GM23338 (cell line): ENCODE measurements at regions not wholly inside any gene's neighbourhood (a gene's known extent, or its start where the extent isn't known, plus 50 kb on each side); places are given as distances from the start of the nearest gene placed in this dataset.

Experiments
- ATAC-seq: fragments of 200-7000 bp; cut with Tn5 transposase; 3 replicates; pipeline ENCODE4 v1.9.1; 2020
- DNase-seq: peaks from one replicate; pipeline ENCODE4 v3.0.0-alpha.2; 2015; ENCODE audit warnings: low spot score
- H2AFZ ChIP-seq: fragments of 200-600 bp; sonication (generic); 2 replicates; pipeline ENCODE4 v1.8.0; 2016; ENCODE audit warnings: antibody characterized with exemption, mild to moderate bottlenecking, moderate library complexity
- H3F3A ChIP-seq: fragments of 200-600 bp; sonication (generic); replicated peaks from 2 replicates; pipeline ENCODE4 v1.8.0; 2017; ENCODE audit warnings: antibody characterized with exemption, mixed run types, low read depth
- H3K27ac ChIP-seq: fragments of 200-600 bp; sonication (generic); 2 replicates; pipeline ENCODE4 v1.6.1; 2016; ENCODE audit warnings: low read depth
- H3K27me3 ChIP-seq: fragments of 200-600 bp; sonication (generic); 2 replicates; pipeline ENCODE4 v1.8.0; 2016; ENCODE audit warnings: mild to moderate bottlenecking, mixed run types, moderate library complexity; ENCODE audit not compliant: insufficient read depth
- H3K36me3 ChIP-seq: fragments of 200-600 bp; sonication (generic); 2 replicates; pipeline ENCODE4 v1.8.0; 2016; ENCODE audit warnings: mild to moderate bottlenecking; ENCODE audit not compliant: insufficient read depth
- H3K4me1 ChIP-seq: fragments of 200-600 bp; sonication (generic); 2 replicates; pipeline ENCODE4 v1.8.0; 2016; ENCODE audit warnings: mild to moderate bottlenecking, moderate library complexity; ENCODE audit not compliant: insufficient read depth
- H3K4me2 ChIP-seq: fragments of 200-600 bp; sonication (generic); 2 replicates; pipeline ENCODE4 v1.7.1; 2017; ENCODE audit warnings: mixed run types
- H3K4me3 ChIP-seq: fragments of 200-600 bp; sonication (generic); 2 replicates; pipeline ENCODE4 v1.6.1; 2016; ENCODE audit warnings: mixed run types
- H3K79me2 ChIP-seq: fragments of 200-600 bp; sonication (generic); replicated peaks from 2 replicates; pipeline ENCODE4 v1.8.0; 2017; ENCODE audit warnings: mild to moderate bottlenecking; ENCODE audit not compliant: insufficient read depth
- H3K9me2 ChIP-seq: fragments of 200-600 bp; sonication (generic); 2 replicates; pipeline ENCODE4 v1.8.0; 2017; ENCODE audit not compliant: insufficient read depth
- H4K20me1 ChIP-seq: fragments of 200-600 bp; sonication (generic); replicated peaks from 2 replicates; pipeline ENCODE4 v1.8.0; 2017; ENCODE audit warnings: mild to moderate bottlenecking; ENCODE audit not compliant: insufficient read depth
- H3K27ac Mint-ChIP-seq: 2 replicates; pipeline ENCODE4 v1.8.0; 2020; ENCODE audit warnings: inconsistent platforms, mild to moderate bottlenecking, moderate library complexity, mixed read lengths
- H3K27me3 Mint-ChIP-seq: 3 replicates; pipeline ENCODE4 v1.8.0; 2022; ENCODE audit warnings: low read depth, mild to moderate bottlenecking, moderate library complexity, mixed read lengths, inconsistent platforms; ENCODE audit not compliant: insufficient read depth, poor library complexity
- H3K36me3 Mint-ChIP-seq: 3 replicates; pipeline ENCODE4 v1.8.0; 2021; ENCODE audit warnings: low read depth, mild to moderate bottlenecking, inconsistent platforms, moderate library complexity, mixed read lengths
- H3K4me1 Mint-ChIP-seq: 3 replicates; pipeline ENCODE4 v1.8.0; 2020; ENCODE audit warnings: mild to moderate bottlenecking, inconsistent platforms, mixed read lengths
- H3K4me3 Mint-ChIP-seq: 3 replicates; pipeline ENCODE4 v1.8.0; 2021; ENCODE audit warnings: moderate library complexity, mild to moderate bottlenecking, inconsistent platforms, mixed read lengths
- H3K9me3 Mint-ChIP-seq: 3 replicates; pipeline ENCODE4 v1.8.0; 2020; ENCODE audit warnings: moderate library complexity, mild to moderate bottlenecking, inconsistent platforms, mixed read lengths
- CREB1 ChIP-seq: fragments of 250-450 bp; sonication (Bioruptor Pico); IDR thresholded peaks from 2 replicates; pipeline ENCODE4 v1.5.0; 2020; ENCODE audit warnings: low read depth, mild to moderate bottlenecking, moderate library complexity
- CTCF ChIP-seq, 2 experiments: fragments of 200-600 bp in 1 of 2; sonication (generic) in 1 of 2; conservative IDR thresholded peaks; 2 replicates each; pipeline versions ENCODE4 v1.5.1 to v1.6.1; 2016 to 2017; ENCODE audit warnings: antibody characterized with exemption in 2 of 2, low read depth in 2 of 2, mild to moderate bottlenecking in 2 of 2, moderate library complexity in 1 of 2
- EZH2phosphoT487 ChIP-seq: fragments of 200-600 bp; sonication (generic); IDR thresholded peaks from one replicate; pipeline ENCODE4 v1.8.1; 2018; ENCODE audit warnings: antibody characterized with exemption; ENCODE audit not compliant: unreplicated experiment
- NANOG ChIP-seq: IDR thresholded peaks from 2 replicates; pipeline ENCODE4 v1.6.1; 2016; ENCODE audit warnings: antibody characterized with exemption, borderline replicate concordance
- POLR2AphosphoS5 ChIP-seq: IDR thresholded peaks from 2 replicates; pipeline ENCODE4 v1.6.1; 2016; ENCODE audit warnings: antibody characterized with exemption, low read depth
- ZNF114 ChIP-seq: fragments of 250-450 bp; sonication (Bioruptor Pico); IDR thresholded peaks from 2 replicates; pipeline ENCODE4 v1.5.0; 2020; ENCODE audit warnings: mild to moderate bottlenecking, moderate library complexity
- ZNF462 ChIP-seq: fragments of 250-450 bp; sonication (Bioruptor Pico); IDR thresholded peaks from 2 replicates; pipeline ENCODE4 v1.5.0; 2020; ENCODE audit warnings: mild to moderate bottlenecking, moderate library complexity

- H3K9me3 Mint-ChIP-seq, result no peaks in the 10 kb centered on the region
- Histone ChIP-seq H3K79me2 (no peaks in the 10 kb centered on the region), H3F3A (no peaks in the 10 kb centered on the region), H3K9me2 (no peaks in the 10 kb centered on the region), H4K20me1 (no peaks in the 10 kb centered on the region), H3K27ac (no peak overlapping the region), H2AFZ (no peak overlapping the region), H3K4me1 (no peaks in the 10 kb centered on the region), H3K27me3 (no peaks in the 10 kb centered on the region), H3K36me3 (no peaks in the 10 kb centered on the region), H3K4me2 (no peak overlapping the region), H3K4me3 (no peak overlapping the region)
- H3K4me1 Mint-ChIP-seq, result no peaks in the 10 kb centered on the region
- no peak for ATAC-seq
- H3K27me3 Mint-ChIP-seq, result no peaks in the 10 kb centered on the region
- H3K36me3 Mint-ChIP-seq, result no peaks in the 10 kb centered on the region
- DNase-seq, result no peak
- no peak for TF ChIP-seq ZNF114
- TF ChIP-seq ZNF462 (CRISPR knock-in tag), result no peak
- TF ChIP-seq POLR2AphosphoS5, result no peak
- TF ChIP-seq CREB1 (CRISPR knock-in tag), result no peak
- no peak for TF ChIP-seq NANOG
- TF ChIP-seq CTCF (conservative IDR thresholded peaks at IDR 0.05; ENCODE audit: low read depth in 2 of 2), result no peak
- TF ChIP-seq EZH2phosphoT487, result no peak
- H3K27ac Mint-ChIP-seq, result no peak overlapping the region
- H3K4me3 Mint-ChIP-seq, result no peak overlapping the region
Measured at GRCh38 chr2:139360654-139361053, 580.5 kb upstream of the NXPH2 start.
